SK-N-SH (cell line): ENCODE measurements at regions not wholly inside any gene's neighbourhood (a gene's known extent, or its start where the extent isn't known, plus 50 kb on each side); places are given as distances from the start of the nearest gene placed in this dataset.
A peak's percentile ranks its signal among the peaks of the same experiment; 100 is the strongest.

Source experiments
- CTCF ChIA-PET: fragments of 300-600, 350-600 bp; formaldehyde crosslinking; extraction: SDS; loops from one replicate; lab custom pipeline; 2021; lab: Yijun Ruan, JAX
- POLR2A ChIA-PET: fragments of 350-600 bp; sonication (Branson Sonifier 250); formaldehyde crosslinking; extraction: SDS; loops from one replicate; lab custom pipeline; 2020; ENCODE audit warnings: antibody characterized with exemption, inconsistent platforms; lab: Yijun Ruan, JAX
- DNase-seq: peaks from one replicate; pipeline ENCODE4 v3.0.0; 2012
- H2AFZ ChIP-seq: fragments of 200-600 bp; sonication (generic); 2 replicates; pipeline ENCODE4 v1.8.1; 2016; ENCODE audit warnings: antibody characterized with exemption, mild to moderate bottlenecking, low read depth
- H3F3A ChIP-seq: fragments of 200-600 bp; sonication (generic); replicated peaks from 2 replicates; pipeline ENCODE3; 2016; ENCODE audit warnings: antibody characterized with exemption, mild to moderate bottlenecking; ENCODE audit not compliant: insufficient read depth
- H3K27ac ChIP-seq, 2 experiments: fragments of 200-500 bp in 1 of 2; fragments of 200-600 bp in 1 of 2; sonication (Bioruptor generic) in 1 of 2; sonication (generic), shearing (Covaris generic) in 1 of 2; 2 replicates each; pipeline versions ENCODE4 v1.5.1 to v1.6.1; 2014 to 2016; ENCODE audit warnings: low read depth in 2 of 2, inconsistent platforms in 1 of 2, low read length in 1 of 2, mild to moderate bottlenecking in 1 of 2, mixed read lengths in 1 of 2
- H3K27me3 ChIP-seq: fragments of 200-600 bp; sonication (generic), shearing (Covaris generic); 2 replicates; pipeline ENCODE4 v1.6.1; 2016; ENCODE audit warnings: mixed run types; ENCODE audit not compliant: insufficient read depth
- H3K36me3 ChIP-seq, 2 experiments: fragments of 200-500 bp in 1 of 2; fragments of 200-600 bp in 1 of 2; sonication (Bioruptor generic) in 1 of 2; sonication (generic) in 1 of 2; replicated peaks in 1 of 2; 2 replicates each; pipeline versions ENCODE3 to v1.5.1; 2014 to 2016; ENCODE audit warnings: low read length in 1 of 2, mild to moderate bottlenecking in 1 of 2; ENCODE audit not compliant: insufficient read depth in 2 of 2, control insufficient read depth in 1 of 2
- H3K4me1 ChIP-seq, 2 experiments: fragments of 200-500 bp in 1 of 2; fragments of 200-600 bp in 1 of 2; sonication (Bioruptor generic) in 1 of 2; sonication (generic), shearing (Covaris generic) in 1 of 2; 2 replicates each; pipeline versions ENCODE4 v1.5.1 to v1.6.1; 2014 to 2016; ENCODE audit warnings: low read depth in 1 of 2, low read length in 1 of 2, mixed run types in 1 of 2; ENCODE audit not compliant: insufficient read depth in 2 of 2, control insufficient read depth in 1 of 2
- H3K4me2 ChIP-seq: fragments of 200-600 bp; sonication (generic), shearing (Covaris generic); 2 replicates; pipeline ENCODE4 v1.6.1; 2017; ENCODE audit warnings: mixed run types
- H3K4me3 ChIP-seq, 2 experiments: fragments of 200-500 bp in 1 of 2; fragments of 200-600 bp in 1 of 2; sonication (Bioruptor generic) in 1 of 2; sonication (generic), shearing (Covaris generic) in 1 of 2; 2 replicates each; pipeline versions ENCODE4 v1.5.1 to v1.8.1; 2014 to 2016; ENCODE audit warnings: low read depth in 2 of 2, inconsistent platforms in 1 of 2, low read length in 1 of 2, mild to moderate bottlenecking in 1 of 2, mixed read lengths in 1 of 2, moderate library complexity in 1 of 2
- H3K79me2 ChIP-seq: fragments of 200-600 bp; sonication (generic); 2 replicates; pipeline ENCODE4 v1.8.1; 2017; ENCODE audit warnings: mild to moderate bottlenecking; ENCODE audit not compliant: insufficient read depth
- H3K9ac ChIP-seq: fragments of 200-600 bp; sonication (generic); 2 replicates; pipeline ENCODE4 v1.6.1; 2017; ENCODE audit warnings: mixed run types
- H3K9me2 ChIP-seq: fragments of 200-600 bp; sonication (generic); 2 replicates; pipeline ENCODE4 v1.6.1; 2017; ENCODE audit warnings: mixed run types
- H3K9me3 ChIP-seq: fragments of 200-600 bp; sonication (generic); 2 replicates; pipeline ENCODE4 v1.6.1; 2017; ENCODE audit warnings: mixed run types, mild to moderate bottlenecking, moderate library complexity
- H4K20me1 ChIP-seq: fragments of 200-600 bp; sonication (generic); 2 replicates; pipeline ENCODE4 v1.6.1; 2017; ENCODE audit warnings: mild to moderate bottlenecking, mixed run types; ENCODE audit not compliant: insufficient read depth
- CHD2 ChIP-seq: fragments of 150-350 bp; IDR thresholded peaks from 2 replicates; pipeline ENCODE4 v1.6.1; 2018; ENCODE audit warnings: low read length; ENCODE audit not compliant: partially characterized antibody
- EP300 ChIP-seq, 2 experiments: IDR thresholded peaks; 2 replicates each; pipeline versions ENCODE4 v1.4.0 to v1.6.1; 2012; ENCODE audit warnings: borderline replicate concordance in 1 of 2, low read depth in 1 of 2, low read length in 1 of 2
- FOSL2 ChIP-seq: IDR thresholded peaks from 2 replicates; pipeline ENCODE4 v1.4.0; 2012; ENCODE audit warnings: low read depth, mild to moderate bottlenecking, moderate library complexity, borderline replicate concordance
- FOXJ3 ChIP-seq: sonication (generic); formaldehyde crosslinking; IDR thresholded peaks from 2 replicates; pipeline ENCODE4 v1.5.1; 2020; ENCODE audit warnings: mild to moderate bottlenecking, missing genetic modification reagents
- GATA2 ChIP-seq: sonication (generic); formaldehyde crosslinking; IDR thresholded peaks from 2 replicates; pipeline ENCODE4 v1.5.0; 2020; ENCODE audit warnings: mild to moderate bottlenecking, missing genetic modification reagents
- RAD21 ChIP-seq: IDR thresholded peaks from 2 replicates; pipeline ENCODE4 v1.6.1; 2012; ENCODE audit warnings: mild to moderate bottlenecking, low read length
- RXRA ChIP-seq: IDR thresholded peaks from 2 replicates; pipeline ENCODE4 v1.4.0; 2012; ENCODE audit warnings: low read depth, mild to moderate bottlenecking, borderline replicate concordance
- SMC3 ChIP-seq: IDR thresholded peaks from 2 replicates; pipeline ENCODE4 v1.6.1; 2012; ENCODE audit warnings: low read depth, low read length, improper control_type of control experiment
- TAF1 ChIP-seq: IDR thresholded peaks from 2 replicates; pipeline ENCODE4 v1.6.1; 2012; ENCODE audit warnings: low read depth, mild to moderate bottlenecking, low read length, moderate library complexity, borderline replicate concordance
- TCF12 ChIP-seq: IDR thresholded peaks from 2 replicates; pipeline ENCODE4 v1.4.0; 2012
- USF2 ChIP-seq: fragments of 150-350 bp; IDR thresholded peaks from 2 replicates; pipeline ENCODE4 v1.6.1; 2017; ENCODE audit warnings: antibody characterized with exemption, low read length, low read depth, borderline replicate concordance
- ZBTB33 ChIP-seq: IDR thresholded peaks from 2 replicates; pipeline ENCODE4 v1.4.0; 2012; ENCODE audit warnings: low read depth, borderline replicate concordance
- whole genome bisulfite sequencing: methylation state at CpG from one replicate; pipeline ENCODE4 v1.1.6; 2017; ENCODE audit warnings: low lambda C conversion rate; 5-methylcytosine and 5-hydroxymethylcytosine counted together
- TF ChIP-seq, protein P1 (sequence below): IDR thresholded peaks from 2 replicates; pipeline ENCODE4 v1.4.0; 2012; ENCODE audit warnings: low read depth, borderline replicate concordance

- Histone ChIP-seq H3K9me3 (no peaks in the 10 kb centered on the region), H3K4me2 (no peak overlapping the region), H3K4me1 (no peaks in the 10 kb centered on the region; a peak in 1 of 4 replicates), H3K27ac (no peak overlapping the region), H3K27me3 (no peaks in the 10 kb centered on the region), H3F3A (no peaks in the 10 kb centered on the region), H3K4me3 (no peak overlapping the region), H4K20me1 (no peaks in the 10 kb centered on the region), H2AFZ (no peak overlapping the region), H3K9me2 (no peaks in the 10 kb centered on the region), H3K79me2 (no peaks in the 10 kb centered on the region), H3K9ac (no peak overlapping the region), H3K36me3 (no peaks in the 10 kb centered on the region)
- ChIA-PET POLR2A (interaction anchor here (0.6 kb wide), 1 partner anchor 1516 kb away, joined by 3 read pairs; no protein-coding TSS in a partner anchor), CTCF (interaction anchor here (0.6 to 1.6 kb wide), 2 partner anchors 27 to 1467 kb away, joined by 3 read pairs; no protein-coding TSS in a partner anchor)
- no peak for DNase-seq
- TF ChIP-seq TCF12, result no peak
- TF ChIP-seq GATA2 (CRISPR knock-in tag), result peak; percentile 35; the same call in 1 of the 2 replicates
Observed at GRCh38 chr7:136171233-136171632, 194.1 kb upstream of the MTPN start.

GRCh38 chr7:136168821-136169220 lies 191.7 kb upstream of the MTPN start:
- WGBS, result 31% methylated on average over 2 of the region's 2 CpGs
- CTCF ChIA-PET, result interaction anchor here (0.6 to 1.3 kb wide), 2 partner anchors 10 to 20 kb away, joined by 3 to 4 read pairs; no protein-coding TSS in a partner anchor

More at GRCh38 chr7:136168821-136169220, 191.7 kb upstream of the MTPN start:
- Histone ChIP-seq H3K9me2 (no peaks in the 10 kb centered on the region), H3K27me3 (no peaks in the 10 kb centered on the region), H2AFZ (0 out of 2 replicates have a peak overlapping the region, but pooled peaks have one; percentile 11), H3K4me2 (no peak overlapping the region), H3K9ac (no peak overlapping the region), H3K4me1 (no peaks in the 10 kb centered on the region; a peak in 1 of 4 replicates), H3K4me3 (no peak overlapping the region), H3K27ac (no peak overlapping the region), H3F3A (no peaks in the 10 kb centered on the region), H3K79me2 (no peaks in the 10 kb centered on the region), H3K36me3 (no peaks in the 10 kb centered on the region), H4K20me1 (no peaks in the 10 kb centered on the region), H3K9me3 (no peaks in the 10 kb centered on the region)
- POLR2A ChIA-PET, result no interaction called here
- no peak for DNase-seq
- TF ChIP-seq ZBTB33, result no peak
- no peak for TF ChIP-seq TAF1
- no peak for TF ChIP-seq EP300 (IDR thresholded peaks at IDR 0.05; ENCODE audit: borderline replicate concordance in 1 of 2, low read depth in 1 of 2, low read length in 1 of 2)
- TF ChIP-seq USF2, result no peak
- TF ChIP-seq, protein P1, sequence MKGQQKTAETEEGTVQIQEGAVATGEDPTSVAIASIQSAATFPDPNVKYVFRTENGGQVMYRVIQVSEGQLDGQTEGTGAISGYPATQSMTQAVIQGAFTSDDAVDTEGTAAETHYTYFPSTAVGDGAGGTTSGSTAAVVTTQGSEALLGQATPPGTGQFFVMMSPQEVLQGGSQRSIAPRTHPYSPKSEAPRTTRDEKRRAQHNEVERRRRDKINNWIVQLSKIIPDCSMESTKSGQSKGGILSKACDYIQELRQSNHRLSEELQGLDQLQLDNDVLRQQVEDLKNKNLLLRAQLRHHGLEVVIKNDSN, result no peak
- no peak for TF ChIP-seq RXRA
- TF ChIP-seq RAD21, result no peak
- no peak for TF ChIP-seq SMC3
- no peak for TF ChIP-seq CHD2
- no peak for TF ChIP-seq FOSL2
- no peak for TF ChIP-seq FOXJ3 (CRISPR knock-in tag)
